CD14-positive monocyte (primary cell): ENCODE measurements at regions not wholly inside any gene's neighbourhood (a gene's known extent, or its start where the extent isn't known, plus 50 kb on each side); places are given as distances from the start of the nearest gene placed in this dataset.

Experiments
- DNase-seq, 3 donors: peaks; one replicate each; pipeline ENCODE4 v3.0.0-alpha.2; 2011 to 2022
- H2AFZ ChIP-seq: 2 replicates; pipeline ENCODE4 v1.6.0; 2012; ENCODE audit warnings: mild to moderate bottlenecking, low read depth, low read length, inconsistent platforms; ENCODE audit not compliant: insufficient read depth, poor library complexity, severe bottlenecking
- H3K27ac ChIP-seq, 2 donors: 1 replicate in 1 of 2; 2 replicates in 1 of 2; pipeline ENCODE4 v1.5.1; 2012 to 2013; ENCODE audit warnings: low read length in 2 of 2, control low read depth in 1 of 2, inconsistent platforms in 1 of 2, low read depth in 1 of 2, mild to moderate bottlenecking in 1 of 2
- H3K27me3 ChIP-seq, 2 donors: one replicate each; pipeline versions ENCODE4 v1.6.0 to v1.6.1; 2011 to 2013; ENCODE audit warnings: low read length in 2 of 2; ENCODE audit not compliant: control insufficient read depth in 2 of 2, insufficient read depth in 2 of 2
- H3K36me3 ChIP-seq, 2 donors: replicated peaks in 1 of 2; 1 replicate in 1 of 2; 2 replicates in 1 of 2; pipeline versions ENCODE4 v1.5.1 to v1.6.1; 2012 to 2013; ENCODE audit warnings: low read length in 2 of 2, control low read depth in 1 of 2, inconsistent platforms in 1 of 2, mild to moderate bottlenecking in 1 of 2; ENCODE audit not compliant: insufficient read depth in 2 of 2, control insufficient read depth in 1 of 2
- H3K4me1 ChIP-seq, 2 donors: 1 replicate in 1 of 2; 2 replicates in 1 of 2; pipeline versions ENCODE4 v1.5.1 to v1.6.1; 2012 to 2013; ENCODE audit warnings: low read length in 2 of 2, control low read depth in 1 of 2, inconsistent platforms in 1 of 2, mild to moderate bottlenecking in 1 of 2, moderate library complexity in 1 of 2; ENCODE audit not compliant: insufficient read depth in 2 of 2, control insufficient read depth in 1 of 2
- H3K4me2 ChIP-seq: replicated peaks from 2 replicates; pipeline ENCODE3; 2012; ENCODE audit warnings: low read length, moderate library complexity, mild to moderate bottlenecking; ENCODE audit not compliant: poor library complexity, severe bottlenecking; ENCODE audit errors: extremely low read depth
- H3K4me3 ChIP-seq, 3 experiments: fragments of 200-600 bp in 1 of 3; sonication (generic) in 1 of 3; replicated peaks in 1 of 3; 1 replicate in 2 of 3; 2 replicates in 1 of 3; pipeline ENCODE4 v1.5.1; 2011 to 2013; ENCODE audit warnings: low read length in 3 of 3, mild to moderate bottlenecking in 3 of 3, control low read depth in 2 of 3, low read depth in 2 of 3, inconsistent platforms in 1 of 3, moderate library complexity in 1 of 3
- H3K79me2 ChIP-seq: 2 replicates; pipeline ENCODE4 v1.6.0; 2012; ENCODE audit warnings: mild to moderate bottlenecking, control low read depth, inconsistent platforms, low read length, moderate library complexity; ENCODE audit not compliant: insufficient read depth
- H3K9ac ChIP-seq: 2 replicates; pipeline ENCODE4 v1.6.0; 2017; ENCODE audit warnings: low read length, mild to moderate bottlenecking; ENCODE audit not compliant: insufficient read depth, poor library complexity, severe bottlenecking
- H3K9me3 ChIP-seq, 2 donors: replicated peaks in 1 of 2; 1 replicate in 1 of 2; 2 replicates in 1 of 2; pipeline versions ENCODE4 v1.5.1 to v1.6.1; 2012 to 2013; ENCODE audit warnings: low read length in 2 of 2, control low read depth in 1 of 2; ENCODE audit not compliant: control insufficient read depth in 1 of 2, insufficient read depth in 1 of 2
- H4K20me1 ChIP-seq: 2 replicates; pipeline ENCODE4 v1.6.0; 2012; ENCODE audit warnings: mild to moderate bottlenecking, low read length, control low read depth, moderate library complexity; ENCODE audit not compliant: insufficient read depth
- H3K27ac Mint-ChIP-seq, 7 donors: one replicate each; pipeline ENCODE4 v1.8.0; 2020; ENCODE audit warnings: mild to moderate bottlenecking in 7 of 7, mixed read lengths in 7 of 7, moderate library complexity in 6 of 7, inconsistent platforms in 2 of 7
- H3K27me3 Mint-ChIP-seq, 3 donors: one replicate each; pipeline ENCODE4 v1.8.0; 2021 to 2022; ENCODE audit warnings: low read depth in 3 of 3, mild to moderate bottlenecking in 3 of 3, mixed read lengths in 3 of 3, moderate library complexity in 3 of 3, inconsistent platforms in 1 of 3
- H3K36me3 Mint-ChIP-seq, 2 donors: one replicate each; pipeline ENCODE4 v1.8.0; 2020; ENCODE audit warnings: mixed read lengths in 2 of 2, inconsistent platforms in 1 of 2, mild to moderate bottlenecking in 1 of 2
- H3K4me1 Mint-ChIP-seq: one replicate; pipeline ENCODE4 v1.8.0; 2020; ENCODE audit warnings: mild to moderate bottlenecking, mixed read lengths
- H3K4me3 Mint-ChIP-seq, 2 donors: one replicate each; pipeline ENCODE4 v1.8.0; 2020; ENCODE audit warnings: mild to moderate bottlenecking in 2 of 2, mixed read lengths in 2 of 2, moderate library complexity in 1 of 2
- H3K9me3 Mint-ChIP-seq, 7 donors: one replicate each; pipeline ENCODE4 v1.8.0; 2020 to 2022; ENCODE audit warnings: mixed read lengths in 7 of 7, mild to moderate bottlenecking in 6 of 7, moderate library complexity in 6 of 7, inconsistent platforms in 2 of 7
- CTCF ChIP-seq: fragments of 200-600 bp; IDR thresholded peaks from one replicate; pipeline ENCODE4 v1.8.0; 2022; ENCODE audit warnings: antibody characterized with exemption, mild to moderate bottlenecking
- WGBS: methylation state at CpG from one replicate; pipeline ENCODE4 v1.1.5; 2013; ENCODE audit warnings: missing lambda C conversion rate; ENCODE audit not compliant: insufficient coverage; 5-methylcytosine and 5-hydroxymethylcytosine counted together
- intact Hi-C, 2 donors: fragments of 100-400 bp; cut with micrococcal nuclease; formaldehyde crosslinking; loops; one replicate each; pipeline versions ENCODE4 v1.15.0 to v1.15.1; 2023

GRCh38 chr10:59582780-59583179, 126.9 kb downstream of the SLC16A9 start:
- Histone ChIP-seq H3K4me2 (no peak overlapping the region), H4K20me1 (no peaks in the 10 kb centered on the region), H3K27ac (no peak overlapping the region), H3K9ac (no peak overlapping the region), H3K4me3 (no peak overlapping the region), H3K27me3 (no peaks in the 10 kb centered on the region), H3K9me3 (no peaks in the 10 kb centered on the region), H3K36me3 (no peaks in the 10 kb centered on the region), H3K4me1 (no peaks in the 10 kb centered on the region), H2AFZ (no peak overlapping the region), H3K79me2 (no peaks in the 10 kb centered on the region)
- peaks cover under 1 to 5% (median 3%) of the 10 kb centered on the region in 3 donors for H3K27me3 Mint-ChIP-seq
- DNase-seq = no peak
- H3K4me3 Mint-ChIP-seq = no peak overlapping the region
- WGBS = no CpG with 5 or more reads among the region's 3 CpGs
- TF ChIP-seq CTCF = no peak
- peaks cover 0 to 3% (median 0%) of the 10 kb centered on the region in 7 donors for H3K9me3 Mint-ChIP-seq
- no peaks in the 10 kb centered on the region for H3K36me3 Mint-ChIP-seq
- H3K4me1 Mint-ChIP-seq = peaks cover 2% of the 10 kb centered on the region
- intact Hi-C loops = no loop called here
- no peak overlapping the region for H3K27ac Mint-ChIP-seq

GRCh38 chr10:59582058-59582457, 127.6 kb downstream of the SLC16A9 start:
- H3K4me2 ChIP-seq = no peak overlapping the region
- no peak for DNase-seq
- peaks cover 0 to 7% (median 3%) of the 10 kb centered on the region in 3 donors for H3K27me3 Mint-ChIP-seq
- no peak overlapping the region for H3K27ac ChIP-seq
- peaks cover 4% of the 10 kb centered on the region for H3K4me1 Mint-ChIP-seq
- H3K27me3 ChIP-seq = no peaks in the 10 kb centered on the region
- 91% methylated on average over 3 of the region's 3 CpGs for WGBS
- intact Hi-C loops = no loop called here
- no peak overlapping the region for H2AFZ ChIP-seq
- H3K79me2 ChIP-seq = no peaks in the 10 kb centered on the region
- TF ChIP-seq CTCF = no peak
- no peaks in the 10 kb centered on the region for H3K9me3 ChIP-seq
- no peak overlapping the region for H3K27ac Mint-ChIP-seq
- H4K20me1 ChIP-seq = no peaks in the 10 kb centered on the region
- no peak overlapping the region for H3K4me3 Mint-ChIP-seq
- no peak overlapping the region for H3K9ac ChIP-seq
- peaks cover 0 to 3% (median 0%) of the 10 kb centered on the region in 7 donors for H3K9me3 Mint-ChIP-seq
- H3K4me3 ChIP-seq = no peak overlapping the region
- H3K36me3 ChIP-seq = no peaks in the 10 kb centered on the region
- H3K36me3 Mint-ChIP-seq = no peaks in the 10 kb centered on the region
- H3K4me1 ChIP-seq = no peaks in the 10 kb centered on the region
